Uterus (tissue), 3 donors: ENCODE measurements at regions not wholly inside any gene's neighbourhood (a gene's known extent, or its start where the extent isn't known, plus 50 kb on each side); places are given as distances from the start of the nearest gene placed in this dataset.

Experiments
- DNase-seq, 2 donors: peaks; one replicate each; pipeline ENCODE4 v3.0.0-alpha.2; 2019 to 2020
- H3K27ac ChIP-seq, 2 donors: fragments of 200-600 bp; sonication (generic); 1 replicate in 1 of 2; 2 replicates in 1 of 2; pipeline ENCODE4 v1.5.1; 2016 to 2018
- H3K27me3 ChIP-seq, 2 donors: fragments of 200-600 bp; sonication (generic); one replicate each; pipeline ENCODE4 v1.5.1; 2018 to 2019; ENCODE audit warnings: control low read depth in 1 of 2
- H3K36me3 ChIP-seq, 2 donors: fragments of 200-600 bp; sonication (generic); one replicate each; pipeline ENCODE4 v1.5.1; 2019; ENCODE audit warnings: control low read depth in 1 of 2
- H3K4me1 ChIP-seq, 2 donors: fragments of 200-600 bp; sonication (generic); one replicate each; pipeline ENCODE4 v1.5.1; 2018 to 2019; ENCODE audit warnings: control low read depth in 1 of 2
- H3K4me3 ChIP-seq, 2 donors: fragments of 200-600 bp; sonication (generic); 1 replicate in 1 of 2; 2 replicates in 1 of 2; pipeline ENCODE4 v1.5.1; 2018 to 2019; ENCODE audit warnings: mild to moderate bottlenecking in 1 of 2
- H3K9me3 ChIP-seq, 2 donors: fragments of 200-600 bp; sonication (generic); one replicate each; pipeline ENCODE4 v1.5.1; 2019; ENCODE audit warnings: control low read depth in 1 of 2
- POLR2A ChIP-seq, 2 donors: fragments of 450-650 bp; IDR thresholded peaks; one replicate each; pipeline ENCODE4 v1.6.1; 2016; ENCODE audit warnings: antibody characterized with exemption in 2 of 2, mild to moderate bottlenecking in 1 of 2, moderate library complexity in 1 of 2
- intact Hi-C: fragments of 100-400 bp; cut with DNase I; formaldehyde crosslinking; loops from one replicate; pipeline ENCODE4 v1.15.1; 2023; ENCODE audit warnings: low total_unique reads
- TF ChIP-seq, protein P1 (sequence below), 4 experiments: fragments of 200-600 bp in 2 of 4; fragments of 450-650 bp in 2 of 4; sonication (generic) in 2 of 4; IDR thresholded peaks; one replicate each; pipeline ENCODE4 v1.5.1; 2016 to 2019; ENCODE audit warnings: antibody characterized with exemption in 4 of 4, mild to moderate bottlenecking in 2 of 4, moderate library complexity in 1 of 4
- donor health status: DM: yes; HTN: yes; CAD: no.

DNA sequence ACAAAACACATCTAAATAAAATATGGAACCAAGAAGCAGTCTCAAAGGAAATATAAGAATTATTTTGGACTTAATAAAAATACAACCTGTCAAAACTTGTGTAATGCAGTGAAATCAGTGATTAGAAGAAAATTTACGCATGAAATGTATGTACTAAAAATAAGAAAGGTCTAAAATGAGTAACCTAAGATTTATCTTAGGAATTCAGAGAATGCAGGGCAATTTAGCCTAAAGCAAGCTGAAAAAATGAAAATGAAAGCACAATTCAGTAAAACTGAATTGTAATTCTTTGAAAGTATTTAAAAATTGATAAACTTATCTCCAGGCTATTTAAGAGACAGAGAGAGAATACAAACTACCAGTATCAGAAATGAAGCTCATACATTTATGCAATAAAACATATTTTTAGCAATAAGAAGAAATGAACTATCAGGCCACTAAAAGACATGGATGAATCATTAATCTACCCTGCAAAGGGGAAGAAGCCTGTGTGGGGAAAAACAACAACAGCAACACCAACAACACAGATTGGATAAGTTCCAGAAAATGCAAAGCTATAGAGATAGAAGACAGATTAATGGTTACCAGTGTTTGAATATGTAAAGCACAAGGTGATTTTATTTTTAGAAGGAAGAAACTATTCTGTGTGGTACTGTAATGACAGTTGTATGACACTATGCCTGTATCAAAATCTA, 442.0 kb upstream of the ADGRL3 start:
- Histone ChIP-seq H3K4me1 (no peaks in the 10 kb centered on the region), H3K36me3 (no peaks in the 10 kb centered on the region), H3K27ac (no peak overlapping the region), H3K4me3 (no peak overlapping the region), H3K9me3 (no peaks in the 10 kb centered on the region), H3K27me3 (no peaks in the 10 kb centered on the region)
- TF ChIP-seq, protein P1, sequence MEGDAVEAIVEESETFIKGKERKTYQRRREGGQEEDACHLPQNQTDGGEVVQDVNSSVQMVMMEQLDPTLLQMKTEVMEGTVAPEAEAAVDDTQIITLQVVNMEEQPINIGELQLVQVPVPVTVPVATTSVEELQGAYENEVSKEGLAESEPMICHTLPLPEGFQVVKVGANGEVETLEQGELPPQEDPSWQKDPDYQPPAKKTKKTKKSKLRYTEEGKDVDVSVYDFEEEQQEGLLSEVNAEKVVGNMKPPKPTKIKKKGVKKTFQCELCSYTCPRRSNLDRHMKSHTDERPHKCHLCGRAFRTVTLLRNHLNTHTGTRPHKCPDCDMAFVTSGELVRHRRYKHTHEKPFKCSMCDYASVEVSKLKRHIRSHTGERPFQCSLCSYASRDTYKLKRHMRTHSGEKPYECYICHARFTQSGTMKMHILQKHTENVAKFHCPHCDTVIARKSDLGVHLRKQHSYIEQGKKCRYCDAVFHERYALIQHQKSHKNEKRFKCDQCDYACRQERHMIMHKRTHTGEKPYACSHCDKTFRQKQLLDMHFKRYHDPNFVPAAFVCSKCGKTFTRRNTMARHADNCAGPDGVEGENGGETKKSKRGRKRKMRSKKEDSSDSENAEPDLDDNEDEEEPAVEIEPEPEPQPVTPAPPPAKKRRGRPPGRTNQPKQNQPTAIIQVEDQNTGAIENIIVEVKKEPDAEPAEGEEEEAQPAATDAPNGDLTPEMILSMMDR (IDR thresholded peaks at IDR 0.05) = no peak
- TF ChIP-seq POLR2A (IDR thresholded peaks at IDR 0.05) = no peak
- no peak for DNase-seq
- intact Hi-C loops = no loop called here

DNA sequence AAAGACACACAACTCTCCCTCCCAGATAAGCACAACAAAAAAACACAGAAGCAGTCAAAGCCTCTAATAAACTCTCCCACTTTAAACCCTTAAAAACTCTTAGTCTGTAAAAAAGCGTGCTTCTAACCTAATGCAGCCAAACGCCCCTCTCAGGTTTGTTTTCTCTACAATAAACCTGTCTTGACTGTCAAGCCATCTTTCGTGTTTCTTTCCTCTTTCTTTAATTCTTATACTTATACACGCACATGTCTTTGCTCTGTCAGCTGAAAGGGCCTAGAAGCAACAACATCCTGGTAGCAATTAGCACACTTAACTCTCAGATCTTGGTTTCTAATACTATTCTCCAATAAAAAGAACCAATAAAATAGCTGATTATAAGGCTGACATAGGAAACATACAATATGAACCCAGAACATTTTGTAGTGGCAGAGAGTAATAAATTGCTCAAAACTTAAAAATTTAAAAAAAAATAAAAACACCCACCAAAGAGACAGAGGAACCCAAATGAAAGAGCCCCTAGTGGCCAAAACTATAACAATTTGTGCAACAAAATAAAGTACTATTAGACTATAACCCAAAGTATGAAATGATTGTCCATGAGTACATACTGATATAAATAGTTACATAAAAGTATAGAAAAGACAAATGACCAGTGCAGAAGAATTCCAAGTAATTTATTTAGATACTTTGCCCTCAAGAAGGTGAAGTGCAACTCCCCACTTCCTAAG, 440.4 kb upstream of the ADGRL3 start:
- TF ChIP-seq POLR2A (IDR thresholded peaks at IDR 0.05) = no peak
- TF ChIP-seq, protein P1 (IDR thresholded peaks at IDR 0.05) = no peak
- Histone ChIP-seq H3K4me3 (no peak overlapping the region), H3K27me3 (no peaks in the 10 kb centered on the region), H3K27ac (no peak overlapping the region), H3K4me1 (no peaks in the 10 kb centered on the region), H3K36me3 (no peaks in the 10 kb centered on the region), H3K9me3 (no peaks in the 10 kb centered on the region)
- no peak for DNase-seq
- intact Hi-C loops = no loop called here

DNA sequence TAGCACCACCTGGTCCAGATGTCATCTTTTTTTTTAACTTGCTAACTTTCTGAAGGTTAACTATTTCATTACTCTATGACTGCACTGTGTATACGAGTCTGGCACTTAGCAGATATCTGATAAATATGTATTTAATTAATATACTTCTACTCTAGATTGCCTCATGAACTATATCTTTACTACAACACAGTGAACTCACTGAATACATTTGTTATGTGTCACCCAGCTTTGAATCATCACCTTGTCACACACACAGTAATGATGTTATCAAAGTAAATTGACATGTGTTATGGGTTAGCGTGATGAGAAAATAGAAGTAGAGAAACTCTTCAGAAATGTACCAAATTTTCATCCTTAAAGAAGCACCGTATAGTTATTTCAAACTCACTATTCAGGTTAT, 419.3 kb upstream of the ADGRL3 start:
- no peak overlapping the region for H3K27ac ChIP-seq
- no peak for DNase-seq
- H3K36me3 ChIP-seq = no peaks in the 10 kb centered on the region
- no peaks in the 10 kb centered on the region for H3K4me1 ChIP-seq
- intact Hi-C loops = no loop called here
- TF ChIP-seq, protein P1 (IDR thresholded peaks at IDR 0.05) = no peak
- TF ChIP-seq POLR2A (IDR thresholded peaks at IDR 0.05) = no peak
- H3K27me3 ChIP-seq = no peaks in the 10 kb centered on the region
- no peak overlapping the region for H3K4me3 ChIP-seq
- no peaks in the 10 kb centered on the region for H3K9me3 ChIP-seq

DNA sequence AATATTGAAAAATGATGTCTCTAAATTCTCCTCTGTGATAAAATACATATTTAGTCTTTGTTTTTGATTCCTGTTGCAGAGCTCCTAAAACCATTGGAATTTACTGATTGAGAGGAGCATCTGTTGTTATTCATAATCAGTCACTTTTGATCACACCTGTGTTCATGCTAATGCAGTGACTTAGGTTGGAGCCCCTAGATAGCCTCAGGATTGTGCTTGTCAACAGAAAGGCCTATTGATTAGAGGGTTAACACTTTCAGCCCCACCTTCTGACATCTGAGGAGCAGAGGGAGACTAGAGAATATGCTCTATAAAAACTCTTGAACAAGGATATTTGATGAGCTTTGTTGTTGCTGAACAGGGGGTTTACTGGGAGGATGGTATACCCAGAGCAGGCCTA, 409.5 kb upstream of the ADGRL3 start:
- no peak for DNase-seq
- H3K27ac ChIP-seq = no peak overlapping the region
- intact Hi-C loops = no loop called here
- H3K27me3 ChIP-seq = no peaks in the 10 kb centered on the region
- no peaks in the 10 kb centered on the region for H3K9me3 ChIP-seq
- H3K4me3 ChIP-seq = no peak overlapping the region
- TF ChIP-seq, protein P1 (IDR thresholded peaks at IDR 0.05) = no peak
- no peak for TF ChIP-seq POLR2A (IDR thresholded peaks at IDR 0.05)
- H3K36me3 ChIP-seq = no peaks in the 10 kb centered on the region
- no peaks in the 10 kb centered on the region for H3K4me1 ChIP-seq

DNA sequence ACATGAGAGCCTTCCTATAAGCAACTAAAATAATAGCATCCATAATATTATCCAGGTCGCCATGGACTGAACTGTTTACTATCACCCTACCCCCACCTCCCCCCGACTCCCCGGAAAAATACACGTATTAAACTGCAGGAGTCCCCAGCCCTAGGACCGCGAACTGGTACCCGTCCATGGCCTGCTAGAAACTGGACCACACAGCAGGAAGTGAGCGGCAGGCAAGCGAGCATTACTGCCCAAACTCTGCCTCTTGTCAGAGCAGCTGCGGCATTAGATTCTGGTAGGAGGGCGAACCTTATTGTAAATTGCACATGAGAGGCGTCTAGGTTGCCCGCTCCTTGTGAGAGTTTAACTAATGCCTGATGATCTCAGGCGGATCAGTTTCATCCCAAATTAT, 405.8 kb upstream of the ADGRL3 start:
- TF ChIP-seq, protein P1 (IDR thresholded peaks at IDR 0.05) = no peak
- no peak for TF ChIP-seq POLR2A (IDR thresholded peaks at IDR 0.05)
- Histone ChIP-seq H3K36me3 (no peaks in the 10 kb centered on the region), H3K27ac (no peak overlapping the region), H3K4me1 (no peaks in the 10 kb centered on the region), H3K4me3 (no peak overlapping the region), H3K27me3 (no peaks in the 10 kb centered on the region), H3K9me3 (no peaks in the 10 kb centered on the region)
- DNase-seq = no peak
- intact Hi-C loops = no loop called here
